ENCODE measurements at regions not wholly inside any gene's neighbourhood (a gene's known extent, or its start where the extent isn't known, plus 50 kb on each side); places are given as distances from the start of the nearest gene placed in this dataset.

GRCh38 chr13:106712381-106712780 lies 144.4 kb upstream of the ARGLU1 start:
- TF ChIP-seq, protein P1, sequence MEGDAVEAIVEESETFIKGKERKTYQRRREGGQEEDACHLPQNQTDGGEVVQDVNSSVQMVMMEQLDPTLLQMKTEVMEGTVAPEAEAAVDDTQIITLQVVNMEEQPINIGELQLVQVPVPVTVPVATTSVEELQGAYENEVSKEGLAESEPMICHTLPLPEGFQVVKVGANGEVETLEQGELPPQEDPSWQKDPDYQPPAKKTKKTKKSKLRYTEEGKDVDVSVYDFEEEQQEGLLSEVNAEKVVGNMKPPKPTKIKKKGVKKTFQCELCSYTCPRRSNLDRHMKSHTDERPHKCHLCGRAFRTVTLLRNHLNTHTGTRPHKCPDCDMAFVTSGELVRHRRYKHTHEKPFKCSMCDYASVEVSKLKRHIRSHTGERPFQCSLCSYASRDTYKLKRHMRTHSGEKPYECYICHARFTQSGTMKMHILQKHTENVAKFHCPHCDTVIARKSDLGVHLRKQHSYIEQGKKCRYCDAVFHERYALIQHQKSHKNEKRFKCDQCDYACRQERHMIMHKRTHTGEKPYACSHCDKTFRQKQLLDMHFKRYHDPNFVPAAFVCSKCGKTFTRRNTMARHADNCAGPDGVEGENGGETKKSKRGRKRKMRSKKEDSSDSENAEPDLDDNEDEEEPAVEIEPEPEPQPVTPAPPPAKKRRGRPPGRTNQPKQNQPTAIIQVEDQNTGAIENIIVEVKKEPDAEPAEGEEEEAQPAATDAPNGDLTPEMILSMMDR (conservative IDR thresholded peaks at IDR 0.05; ENCODE audit: low read depth, low read length) = no peak
- no peak for TF ChIP-seq EZH2 (IDR thresholded peaks at IDR 0.05; ENCODE audit: low read length, unreplicated experiment)
- TF ChIP-seq EZH2phosphoT487 (IDR thresholded peaks at IDR 0.05; ENCODE audit: borderline replicate concordance, low read length) = no peak

Data from PC-3 (cell line).